Esophagus squamous epithelium (tissue), 4 donors: ENCODE measurements at regions not wholly inside any gene's neighbourhood (a gene's known extent, or its start where the extent isn't known, plus 50 kb on each side); places are given as distances from the start of the nearest gene placed in this dataset.

Experiments
- POLR2A ChIP-seq, 4 donors: fragments of 450-650 bp; IDR thresholded peaks; one replicate each; pipeline ENCODE4 v1.6.1; 2017; ENCODE audit warnings: antibody characterized with exemption in 4 of 4, mild to moderate bottlenecking in 4 of 4, moderate library complexity in 3 of 4
- TF ChIP-seq, protein P1 (sequence below), 6 experiments: fragments of 450-650 bp in 4 of 6; fragments of 200-600 bp in 2 of 6; sonication (generic) in 2 of 6; IDR thresholded peaks; one replicate each; pipeline ENCODE4 v1.5.1; 2016 to 2019; ENCODE audit warnings: antibody characterized with exemption in 6 of 6, mild to moderate bottlenecking in 4 of 6, moderate library complexity in 4 of 6

DNA sequence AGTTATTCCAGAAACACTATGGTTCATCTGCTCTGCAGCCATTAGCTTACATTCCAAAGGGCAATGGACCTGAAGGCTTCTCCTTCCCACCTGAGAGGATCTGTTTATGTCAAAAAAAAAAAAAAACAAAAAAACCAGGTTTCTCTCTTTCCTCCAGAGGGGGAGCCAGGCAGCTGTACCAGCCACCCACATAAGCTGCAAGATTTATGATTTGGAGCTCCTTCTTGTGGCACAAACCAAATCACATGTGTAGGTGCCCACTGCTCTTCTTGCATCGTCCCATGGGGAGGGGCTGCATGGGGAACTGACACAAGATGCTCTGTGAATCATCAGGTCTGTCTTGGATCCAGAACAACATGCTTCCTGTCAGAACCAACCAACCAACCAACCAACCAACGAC, 231.6 kb upstream of the IGFBP3 start:
- TF ChIP-seq, protein P1, sequence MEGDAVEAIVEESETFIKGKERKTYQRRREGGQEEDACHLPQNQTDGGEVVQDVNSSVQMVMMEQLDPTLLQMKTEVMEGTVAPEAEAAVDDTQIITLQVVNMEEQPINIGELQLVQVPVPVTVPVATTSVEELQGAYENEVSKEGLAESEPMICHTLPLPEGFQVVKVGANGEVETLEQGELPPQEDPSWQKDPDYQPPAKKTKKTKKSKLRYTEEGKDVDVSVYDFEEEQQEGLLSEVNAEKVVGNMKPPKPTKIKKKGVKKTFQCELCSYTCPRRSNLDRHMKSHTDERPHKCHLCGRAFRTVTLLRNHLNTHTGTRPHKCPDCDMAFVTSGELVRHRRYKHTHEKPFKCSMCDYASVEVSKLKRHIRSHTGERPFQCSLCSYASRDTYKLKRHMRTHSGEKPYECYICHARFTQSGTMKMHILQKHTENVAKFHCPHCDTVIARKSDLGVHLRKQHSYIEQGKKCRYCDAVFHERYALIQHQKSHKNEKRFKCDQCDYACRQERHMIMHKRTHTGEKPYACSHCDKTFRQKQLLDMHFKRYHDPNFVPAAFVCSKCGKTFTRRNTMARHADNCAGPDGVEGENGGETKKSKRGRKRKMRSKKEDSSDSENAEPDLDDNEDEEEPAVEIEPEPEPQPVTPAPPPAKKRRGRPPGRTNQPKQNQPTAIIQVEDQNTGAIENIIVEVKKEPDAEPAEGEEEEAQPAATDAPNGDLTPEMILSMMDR (IDR thresholded peaks at IDR 0.05) = no peak
- no peak for TF ChIP-seq POLR2A (IDR thresholded peaks at IDR 0.05)
